GM18858 (cell line): ENCODE measurements at regions not wholly inside any gene's neighbourhood (a gene's known extent, or its start where the extent isn't known, plus 50 kb on each side); places are given as distances from the start of the nearest gene placed in this dataset.

Source experiments
- ATAC-seq: cut with Tn5 transposase; IDR thresholded peaks from one replicate; pipeline ENCODE4 v1.9.1; 2021; ENCODE audit not compliant: unreplicated experiment

DNA sequence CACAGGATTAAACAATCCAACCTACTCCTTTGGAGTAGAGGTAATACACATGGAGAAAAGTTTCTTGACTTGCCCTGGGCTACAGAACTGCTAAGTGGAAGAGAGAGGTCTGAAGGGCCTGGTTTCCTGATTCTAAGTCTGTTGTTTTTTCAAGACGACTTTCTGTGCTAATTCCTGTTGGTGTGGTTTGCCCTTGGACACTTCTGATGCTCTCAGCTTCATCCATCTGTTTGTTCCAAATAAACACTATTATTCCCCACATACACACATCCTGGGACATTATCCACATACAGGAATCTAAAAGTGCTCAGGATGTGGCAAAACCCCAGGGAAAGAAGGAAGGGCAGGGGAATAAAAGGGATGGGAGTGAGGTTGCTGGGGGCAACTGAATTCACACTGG is 393.5 kb upstream of the TBL1XR1 start:
- no peak for ATAC-seq

DNA sequence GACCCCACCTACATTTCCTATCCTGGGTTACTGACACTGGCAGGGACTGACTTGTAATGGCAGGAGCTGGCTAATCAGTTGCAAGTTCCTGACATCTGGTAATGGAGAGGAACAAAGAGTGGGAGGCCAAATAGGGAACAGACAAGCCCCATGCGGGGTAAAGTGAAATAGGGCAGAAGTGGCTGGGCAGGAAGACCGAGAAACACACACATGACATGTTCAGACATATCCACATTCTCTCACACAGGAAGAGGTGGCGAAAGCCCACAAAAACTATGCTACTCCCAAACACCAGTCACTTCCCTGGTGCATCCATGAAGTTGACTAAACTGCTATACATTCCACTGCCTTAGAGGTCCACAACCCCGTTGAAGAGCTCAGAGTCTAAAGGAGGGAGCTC is 394.1 kb upstream of the TBL1XR1 start:
- ATAC-seq = peak; percentile 64

- no peak for ATAC-seq
Observed at GRCh38 chr3:177594096-177594495, 396.8 kb upstream of the TBL1XR1 start.

- no peak for ATAC-seq
Observed at GRCh38 chr3:177595530-177596188, 398.4 kb upstream of the TBL1XR1 start.

GRCh38 chr3:177596248-177596815 is 399.1 kb upstream of the TBL1XR1 start:
- ATAC-seq = no peak

GRCh38 chr3:177596816-177597271 is 399.6 kb upstream of the TBL1XR1 start:
- ATAC-seq = no peak

DNA sequence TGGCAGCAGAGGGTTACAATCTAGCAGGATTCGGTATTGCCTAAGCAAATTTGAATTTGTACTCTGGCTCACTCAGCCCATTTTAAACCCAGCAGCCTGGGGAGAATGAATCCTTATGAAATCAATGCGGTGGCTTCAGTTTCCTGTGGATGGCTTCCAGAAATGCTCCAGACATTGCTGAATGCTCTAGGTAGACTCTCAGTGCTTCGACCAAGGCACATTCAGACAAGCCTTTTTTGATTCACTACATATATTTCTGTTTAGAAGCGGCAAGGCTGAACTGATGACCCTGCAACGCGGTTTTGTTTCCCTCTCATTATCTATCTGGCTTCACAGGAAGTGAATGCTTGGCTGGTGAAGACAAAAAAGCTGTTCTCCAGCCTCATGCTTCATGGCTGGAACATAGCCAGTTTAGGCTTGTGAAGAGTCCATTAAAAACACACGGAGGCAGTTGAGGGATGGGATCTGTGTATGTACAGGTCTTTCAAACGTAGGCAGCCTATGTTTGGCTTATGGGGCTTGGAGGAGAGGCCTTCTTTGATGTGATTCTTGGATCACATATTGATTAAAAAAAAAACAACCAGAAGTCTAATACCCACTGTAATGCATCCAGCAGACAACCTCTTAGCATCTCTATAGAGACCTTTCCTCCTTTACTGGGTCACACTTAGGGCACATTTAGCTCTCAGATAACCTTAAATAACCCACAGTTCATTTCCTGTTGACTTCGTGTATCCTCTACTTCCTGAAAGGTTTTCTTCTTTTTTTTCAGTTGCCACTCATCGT is 400.2 kb upstream of the TBL1XR1 start:
- ATAC-seq = peak; percentile 90

- no peak for ATAC-seq
Observed at GRCh38 chr3:177598097-177598833, 401.0 kb upstream of the TBL1XR1 start.

DNA sequence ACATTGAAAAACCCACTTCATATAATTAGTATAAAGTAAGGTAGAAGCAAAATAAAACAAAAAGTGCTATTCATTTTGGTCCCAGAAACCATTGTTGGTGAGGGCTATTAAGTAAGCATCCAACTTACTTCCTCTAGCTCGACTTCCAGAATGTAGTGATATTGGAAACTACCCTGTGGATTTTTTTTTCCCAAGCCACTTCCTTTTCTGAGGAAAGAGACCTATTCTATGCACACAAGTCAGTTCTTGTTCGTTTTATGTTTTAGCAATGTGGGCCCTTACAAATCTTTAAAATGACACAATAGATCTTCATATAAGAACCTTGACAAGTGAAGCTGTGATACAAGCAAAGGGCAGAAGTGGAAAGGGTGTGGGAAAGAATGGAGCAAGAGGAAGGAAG is 402.0 kb upstream of the TBL1XR1 start:
- ATAC-seq = no peak

GRCh38 chr3:177599837-177600236 is 402.6 kb upstream of the TBL1XR1 start:
- no peak for ATAC-seq

- no peak for ATAC-seq
Observed at GRCh38 chr3:177600411-177600810, 403.1 kb upstream of the TBL1XR1 start.

- ATAC-seq = no peak
Observed at GRCh38 chr3:177601152-177601551, 403.9 kb upstream of the TBL1XR1 start.

DNA sequence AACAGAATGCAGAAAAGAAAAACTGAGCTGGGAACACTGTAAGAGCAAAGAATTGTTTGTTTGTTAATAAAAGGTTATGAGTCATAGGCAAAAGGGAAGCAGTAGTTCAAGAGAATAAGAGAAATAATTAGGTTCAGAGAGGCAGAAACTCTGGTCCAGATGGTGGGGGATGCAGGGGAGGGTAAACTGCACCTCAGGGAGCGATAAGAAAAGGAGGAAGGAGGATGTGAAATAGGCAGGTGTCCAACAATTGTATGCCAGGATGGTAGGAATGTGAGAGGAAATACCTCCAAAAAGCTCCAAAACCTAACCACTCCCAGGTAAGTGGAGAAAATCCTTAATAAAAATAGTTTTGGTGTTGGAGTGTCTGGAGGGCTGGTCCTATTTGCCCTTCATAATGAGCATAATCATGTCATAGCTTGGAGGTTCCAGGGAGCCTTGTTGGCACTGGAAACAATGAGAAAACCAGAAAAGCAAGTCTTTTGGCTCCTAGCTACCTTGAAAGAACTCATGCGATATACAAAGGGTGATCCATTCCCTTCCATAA is 405.4 kb upstream of the TBL1XR1 start:
- no peak for ATAC-seq

DNA sequence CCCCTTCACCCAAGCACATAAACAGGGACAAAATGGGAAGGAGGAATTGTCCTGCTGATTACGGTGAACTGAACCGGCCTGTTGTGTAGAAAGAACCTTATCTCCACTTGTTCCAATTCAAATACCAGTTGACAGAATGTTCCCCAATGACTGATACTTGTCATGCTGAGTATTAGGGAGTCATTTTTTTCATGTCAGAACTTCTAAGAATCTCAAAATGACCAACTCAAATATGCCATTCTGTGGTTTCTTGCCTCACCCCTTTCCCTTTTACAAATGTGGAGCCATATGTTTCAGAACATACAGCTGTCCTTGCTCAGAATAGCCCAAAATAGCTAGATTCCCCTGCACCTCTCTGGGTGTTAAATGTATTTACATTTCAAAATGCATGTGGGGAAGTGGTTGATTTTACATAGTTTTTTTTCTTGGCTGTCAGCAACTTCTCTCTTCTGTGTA is 405.9 kb upstream of the TBL1XR1 start:
- peak; percentile 68 for ATAC-seq

DNA sequence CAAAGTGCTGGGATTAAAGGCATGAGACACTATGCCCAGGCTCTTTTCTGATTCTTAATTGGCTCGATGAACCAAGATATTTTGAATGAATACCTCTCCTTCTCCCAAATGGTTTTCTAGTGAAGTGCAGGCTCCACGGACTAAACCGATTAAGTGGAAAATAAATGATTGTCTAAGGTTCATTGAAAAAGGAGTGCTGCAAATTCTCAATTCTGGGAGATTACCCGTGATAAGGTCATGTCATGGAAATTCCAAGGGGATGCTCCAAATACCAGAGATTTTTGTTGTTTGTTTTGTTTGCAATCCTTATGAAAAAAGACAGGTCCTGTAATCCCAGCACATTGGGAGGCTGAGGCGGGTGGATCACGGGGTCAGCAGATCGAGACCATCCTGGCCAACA is 406.9 kb upstream of the TBL1XR1 start:
- no peak for ATAC-seq

DNA sequence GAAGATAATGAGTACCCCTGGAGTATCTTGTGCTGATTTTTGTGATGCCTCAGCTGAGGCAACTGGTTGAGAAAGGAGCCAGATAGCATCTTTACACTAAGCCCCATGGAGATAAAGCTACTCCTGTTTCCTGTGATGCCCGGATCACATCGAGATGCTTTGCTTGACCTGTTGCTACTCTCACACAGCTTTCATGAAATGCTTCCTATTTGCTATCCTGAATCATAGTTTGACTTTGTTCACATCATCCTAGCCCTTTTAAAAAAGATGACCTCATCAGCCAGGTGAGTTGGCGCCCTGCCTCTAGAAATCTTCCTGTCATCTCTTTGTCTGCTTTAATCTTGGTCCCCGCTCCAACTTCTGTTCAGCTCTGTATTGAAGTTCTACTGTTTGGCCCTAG is 409.6 kb upstream of the TBL1XR1 start:
- no peak for ATAC-seq

- no peak for ATAC-seq
Observed at GRCh38 chr3:177607589-177607988, 410.3 kb upstream of the TBL1XR1 start.

- no peak for ATAC-seq
Observed at GRCh38 chr3:177608443-177608842, 411.2 kb upstream of the TBL1XR1 start.

DNA sequence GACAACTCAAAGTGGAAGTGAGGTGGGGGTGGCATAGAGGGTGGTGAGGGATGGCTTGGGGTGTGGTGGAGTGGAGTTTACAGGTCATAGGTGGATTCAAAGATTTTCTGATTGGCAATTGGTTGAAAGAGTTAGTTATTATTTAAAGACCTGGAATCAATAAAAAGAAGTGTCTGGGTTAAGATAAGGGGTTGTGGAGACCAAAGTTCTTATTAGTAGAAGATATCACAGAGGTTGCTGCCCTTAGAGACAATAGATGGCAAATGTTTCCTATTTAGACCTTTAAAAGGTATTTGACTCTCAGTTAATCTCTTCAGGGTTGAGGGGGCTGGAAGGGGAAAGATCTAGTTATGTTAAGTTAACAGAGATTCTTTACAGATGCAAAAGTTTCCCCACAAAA is 412.3 kb upstream of the TBL1XR1 start:
- no peak for ATAC-seq

- no peak for ATAC-seq
Observed at GRCh38 chr3:177610262-177610661, 413.0 kb upstream of the TBL1XR1 start.
